ENCODE measurements at regions not wholly inside any gene's neighbourhood (a gene's known extent, or its start where the extent isn't known, plus 50 kb on each side); places are given as distances from the start of the nearest gene placed in this dataset.

DNA sequence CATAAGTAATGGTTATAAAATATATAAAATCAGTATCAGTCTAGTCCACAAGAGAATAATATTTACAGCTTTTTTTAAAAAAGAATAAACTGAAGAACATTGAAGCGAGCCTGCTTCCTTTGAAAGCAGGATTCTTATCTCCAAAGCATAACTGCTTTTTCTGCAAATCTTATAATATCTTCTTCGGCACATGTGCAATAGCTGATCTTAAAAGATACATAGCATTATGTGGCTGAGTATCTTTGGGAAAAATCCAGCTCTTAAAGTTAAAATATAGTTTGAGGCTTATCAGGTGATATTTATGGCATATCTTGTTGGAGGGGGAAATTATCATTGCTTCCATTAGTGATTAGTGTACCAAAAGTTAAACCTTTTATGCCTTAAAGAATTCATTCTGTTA is 523.9 kb upstream of the ADGRL4 start:
- TF ChIP-seq, protein P1, sequence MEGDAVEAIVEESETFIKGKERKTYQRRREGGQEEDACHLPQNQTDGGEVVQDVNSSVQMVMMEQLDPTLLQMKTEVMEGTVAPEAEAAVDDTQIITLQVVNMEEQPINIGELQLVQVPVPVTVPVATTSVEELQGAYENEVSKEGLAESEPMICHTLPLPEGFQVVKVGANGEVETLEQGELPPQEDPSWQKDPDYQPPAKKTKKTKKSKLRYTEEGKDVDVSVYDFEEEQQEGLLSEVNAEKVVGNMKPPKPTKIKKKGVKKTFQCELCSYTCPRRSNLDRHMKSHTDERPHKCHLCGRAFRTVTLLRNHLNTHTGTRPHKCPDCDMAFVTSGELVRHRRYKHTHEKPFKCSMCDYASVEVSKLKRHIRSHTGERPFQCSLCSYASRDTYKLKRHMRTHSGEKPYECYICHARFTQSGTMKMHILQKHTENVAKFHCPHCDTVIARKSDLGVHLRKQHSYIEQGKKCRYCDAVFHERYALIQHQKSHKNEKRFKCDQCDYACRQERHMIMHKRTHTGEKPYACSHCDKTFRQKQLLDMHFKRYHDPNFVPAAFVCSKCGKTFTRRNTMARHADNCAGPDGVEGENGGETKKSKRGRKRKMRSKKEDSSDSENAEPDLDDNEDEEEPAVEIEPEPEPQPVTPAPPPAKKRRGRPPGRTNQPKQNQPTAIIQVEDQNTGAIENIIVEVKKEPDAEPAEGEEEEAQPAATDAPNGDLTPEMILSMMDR (IDR thresholded peaks at IDR 0.05): no peak
- no peak for TF ChIP-seq POLR2A (IDR thresholded peaks at IDR 0.05)
- no peak for DNase-seq
- Histone ChIP-seq H3K36me3 (no peaks in the 10 kb centered on the region), H3K4me3 (no peak overlapping the region), H3K9me3 (no peaks in the 10 kb centered on the region), H3K27ac (no peak overlapping the region), H3K4me1 (no peaks in the 10 kb centered on the region), H3K27me3 (peaks cover 0 to 3% of the 10 kb centered on the region in 2 donors)

DNA sequence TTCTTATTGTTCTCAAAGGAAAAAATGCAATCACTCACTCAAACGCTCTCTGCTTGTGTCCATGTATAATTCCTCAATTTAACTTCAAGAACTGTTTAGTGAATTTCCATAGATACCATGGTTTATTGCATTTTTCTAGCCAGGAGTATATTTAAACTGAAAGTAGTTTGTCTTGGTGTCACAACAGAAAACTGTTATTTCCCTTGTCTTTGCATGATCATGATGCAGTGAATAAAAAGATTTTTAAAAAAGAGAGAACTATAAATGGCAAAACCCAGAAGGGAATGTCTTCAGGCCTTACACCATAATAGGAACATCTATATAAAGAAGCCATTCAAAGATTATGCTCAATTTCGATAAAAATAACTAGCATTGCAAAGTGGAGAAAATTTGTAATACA is 523.5 kb upstream of the ADGRL4 start:
- H3K4me3 ChIP-seq: no peak overlapping the region
- H3K27me3 ChIP-seq: peaks cover 0 to 3% of the 10 kb centered on the region in 2 donors
- no peaks in the 10 kb centered on the region for H3K36me3 ChIP-seq
- H3K4me1 ChIP-seq: no peaks in the 10 kb centered on the region
- H3K27ac ChIP-seq: no peak overlapping the region
- no peak for DNase-seq
- TF ChIP-seq, protein P1 (IDR thresholded peaks at IDR 0.05): no peak
- TF ChIP-seq POLR2A (IDR thresholded peaks at IDR 0.05): no peak
- H3K9me3 ChIP-seq: no peaks in the 10 kb centered on the region

DNA sequence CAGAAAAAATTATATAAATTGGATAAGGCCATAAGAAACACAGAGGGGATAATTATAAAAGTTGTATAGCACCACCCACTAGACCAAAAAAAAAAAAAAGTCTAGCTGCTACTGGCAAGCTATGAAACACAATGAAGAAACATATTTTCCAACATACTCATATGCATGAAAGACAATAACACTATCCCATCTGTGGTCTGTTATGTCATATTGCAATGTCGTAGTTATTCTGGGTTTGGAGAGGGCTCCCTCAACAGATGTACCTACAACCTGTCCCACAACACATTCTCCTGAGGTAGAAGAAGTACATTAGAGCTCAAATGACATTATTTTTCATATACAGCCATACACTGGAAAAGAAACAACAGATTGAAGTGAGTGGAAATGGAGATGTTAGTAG is 517.6 kb upstream of the ADGRL4 start:
- TF ChIP-seq POLR2A (IDR thresholded peaks at IDR 0.05): no peak
- TF ChIP-seq, protein P1 (IDR thresholded peaks at IDR 0.05): no peak
- H3K9me3 ChIP-seq: no peaks in the 10 kb centered on the region
- H3K27ac ChIP-seq: no peak overlapping the region
- no peak for DNase-seq
- H3K27me3 ChIP-seq: no peaks in the 10 kb centered on the region
- H3K4me1 ChIP-seq: no peaks in the 10 kb centered on the region
- no peaks in the 10 kb centered on the region for H3K36me3 ChIP-seq
- H3K4me3 ChIP-seq: no peak overlapping the region

DNA sequence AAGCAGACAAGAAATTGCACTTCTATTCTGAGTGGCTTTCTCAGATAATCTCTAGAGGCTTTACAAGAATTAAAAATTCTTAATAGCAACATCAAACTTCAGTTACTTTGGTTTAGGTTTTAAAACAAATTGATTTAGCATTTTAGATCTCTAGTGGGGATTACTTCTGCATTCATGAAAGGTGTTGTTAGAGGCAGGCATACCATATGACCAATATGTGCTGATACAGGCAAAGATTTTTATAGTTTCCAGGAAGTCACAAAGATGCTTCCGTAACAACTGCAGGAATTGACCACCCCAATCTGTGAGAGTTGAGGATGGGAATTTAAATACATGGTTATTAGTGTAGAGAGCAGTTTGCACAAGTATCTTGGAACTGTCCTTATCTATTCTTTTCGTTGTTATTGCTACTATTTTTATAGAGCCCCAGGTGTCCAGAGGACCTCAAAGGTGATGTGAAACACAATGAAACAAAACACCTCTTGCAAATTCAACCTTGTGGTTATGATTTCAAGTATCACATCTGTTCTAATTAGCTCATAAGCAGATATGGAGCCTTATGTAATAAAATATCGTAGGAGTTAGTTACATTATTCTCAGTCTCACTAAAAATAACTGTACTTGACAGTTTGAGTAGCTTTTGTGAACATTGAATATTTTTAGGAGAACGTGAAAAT is 512.7 kb upstream of the ADGRL4 start:
- Histone ChIP-seq H3K4me1 (no peaks in the 10 kb centered on the region), H3K4me3 (no peak overlapping the region), H3K27ac (no peak overlapping the region), H3K9me3 (no peaks in the 10 kb centered on the region), H3K27me3 (no peaks in the 10 kb centered on the region), H3K36me3 (no peaks in the 10 kb centered on the region)
- TF ChIP-seq, protein P1 (IDR thresholded peaks at IDR 0.05): no peak
- no peak for TF ChIP-seq POLR2A (IDR thresholded peaks at IDR 0.05)
- DNase-seq: no peak

DNA sequence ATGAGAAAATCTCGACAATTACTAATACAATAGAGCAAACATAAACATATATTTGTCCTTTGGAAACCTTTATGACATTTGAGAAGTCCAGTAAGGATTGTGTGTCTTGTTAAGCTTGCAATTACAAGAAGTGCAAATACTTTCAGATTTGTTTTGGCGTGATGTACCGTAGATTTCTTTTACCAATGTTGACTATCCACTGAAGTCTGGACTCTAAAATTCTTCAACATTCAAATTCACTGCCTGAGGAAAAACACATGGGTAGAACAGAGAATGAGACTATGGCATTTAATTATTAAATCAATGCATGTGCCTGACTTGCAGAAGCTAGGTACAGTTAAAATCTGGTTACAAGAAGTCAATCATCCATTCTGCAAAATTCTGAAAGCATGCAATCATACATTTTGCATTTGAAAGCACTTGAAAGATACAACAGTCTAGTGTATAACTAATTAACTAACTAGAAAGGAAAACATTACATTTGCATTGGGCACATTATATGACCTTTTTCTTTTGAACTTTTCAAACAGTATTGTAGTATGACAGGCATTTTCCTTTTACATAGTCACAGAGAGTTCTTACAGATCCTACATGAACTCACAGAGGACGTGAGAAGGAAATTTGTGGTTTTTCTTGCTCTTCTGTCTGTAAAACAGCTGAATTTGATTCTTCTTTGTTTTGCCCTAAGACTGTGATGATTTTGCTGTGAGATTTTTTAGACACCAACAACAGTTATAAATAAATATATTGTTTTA is 511.1 kb upstream of the ADGRL4 start:
- TF ChIP-seq, protein P1 (IDR thresholded peaks at IDR 0.05): no peak
- TF ChIP-seq POLR2A (IDR thresholded peaks at IDR 0.05): no peak

More for the DNA sequence above, 511.1 kb upstream of the ADGRL4 start:
- no peaks in the 10 kb centered on the region for H3K4me1 ChIP-seq
- DNase-seq: no peak
- no peak overlapping the region for H3K27ac ChIP-seq
- H3K36me3 ChIP-seq: no peaks in the 10 kb centered on the region
- H3K4me3 ChIP-seq: no peak overlapping the region
- no peaks in the 10 kb centered on the region for H3K9me3 ChIP-seq
- no peaks in the 10 kb centered on the region for H3K27me3 ChIP-seq
